HEK293 (cell line): ENCODE measurements at regions not wholly inside any gene's neighbourhood (a gene's known extent, or its start where the extent isn't known, plus 50 kb on each side); places are given as distances from the start of the nearest gene placed in this dataset.

Source experiments
- CTCF ChIA-PET: fragments of 350-600 bp; formaldehyde crosslinking; extraction: SDS; loops from one replicate; lab custom pipeline; 2021; ENCODE audit warnings: antibody characterized with exemption; lab: Yijun Ruan, JAX
- POLR2A ChIA-PET: fragments of 300-600 bp; formaldehyde crosslinking; extraction: SDS; loops from one replicate; lab custom pipeline; 2020; ENCODE audit warnings: antibody characterized with exemption, inconsistent platforms; lab: Yijun Ruan, JAX
- H3K27ac ChIP-seq: fragments of 200-500 bp; sonication (Bioruptor generic); 2 replicates; pipeline ENCODE4 v1.5.1; 2014; ENCODE audit warnings: low read depth, low read length, control low read depth, inconsistent platforms; ENCODE audit errors: extremely low read depth
- H3K36me3 ChIP-seq, 2 experiments: fragments of 200-500 bp in 1 of 2; sonication (Bioruptor generic) in 1 of 2; 1 replicate in 1 of 2; 2 replicates in 1 of 2; pipeline ENCODE4 v1.5.1; 2014 to 2017; ENCODE audit warnings: inconsistent platforms in 2 of 2, low read length in 2 of 2; ENCODE audit not compliant: control insufficient read depth in 2 of 2, insufficient read depth in 1 of 2
- H3K4me1 ChIP-seq: fragments of 200-500 bp; sonication (Bioruptor generic); 2 replicates; pipeline ENCODE4 v1.5.1; 2014; ENCODE audit warnings: mild to moderate bottlenecking, low read length, inconsistent platforms; ENCODE audit not compliant: control insufficient read depth, insufficient read depth
- H3K4me3 ChIP-seq: 2 replicates; pipeline ENCODE4 v1.5.1; 2011; ENCODE audit warnings: low read depth, mild to moderate bottlenecking, control low read depth, low read length, moderate library complexity
- H3K9me3 ChIP-seq: fragments of 200-500 bp; sonication (Bioruptor generic); 2 replicates; pipeline ENCODE4 v1.5.1; 2014; ENCODE audit warnings: low read depth, low read length, inconsistent platforms; ENCODE audit not compliant: control insufficient read depth, insufficient read depth
- EGR2 ChIP-seq: fragments of 450-650 bp; formaldehyde crosslinking; IDR thresholded peaks from 2 replicates; pipeline ENCODE4 v1.5.1; 2016; ENCODE audit warnings: low read depth, missing biosample characterization, missing genetic modification characterization
- GLIS1 ChIP-seq: fragments of 450-650 bp; formaldehyde crosslinking; IDR thresholded peaks from 2 replicates; pipeline ENCODE4 v1.5.1; 2016; ENCODE audit warnings: missing biosample characterization, missing genetic modification characterization
- KLF16 ChIP-seq: fragments of 450-650 bp; formaldehyde crosslinking; IDR thresholded peaks from 2 replicates; pipeline ENCODE4 v1.5.1; 2017; ENCODE audit warnings: missing biosample characterization, missing genetic modification characterization
- KLF9 ChIP-seq: fragments of 450-650 bp; formaldehyde crosslinking; IDR thresholded peaks from 2 replicates; pipeline ENCODE4 v1.5.1; 2016; ENCODE audit warnings: missing biosample characterization, missing genetic modification characterization, low read depth
- REPIN1 ChIP-seq: fragments of 450-650 bp; formaldehyde crosslinking; IDR thresholded peaks from 2 replicates; pipeline ENCODE4 v1.5.1; 2017; ENCODE audit warnings: missing biosample characterization, missing genetic modification characterization, low read depth
- SP3 ChIP-seq: fragments of 450-650 bp; formaldehyde crosslinking; IDR thresholded peaks from 2 replicates; pipeline ENCODE4 v1.5.1; 2016; ENCODE audit warnings: missing biosample characterization, missing genetic modification characterization
- ZFHX2 ChIP-seq: fragments of 450-650 bp; formaldehyde crosslinking; conservative IDR thresholded peaks from 2 replicates; pipeline ENCODE4 v1.5.1; 2016; ENCODE audit warnings: missing biosample characterization, missing genetic modification characterization
- ZNF248 ChIP-seq: fragments of 450-650 bp; formaldehyde crosslinking; IDR thresholded peaks from 2 replicates; pipeline ENCODE4 v1.5.1; 2017; ENCODE audit warnings: missing biosample characterization, missing genetic modification characterization
- ZNF354C ChIP-seq: fragments of 450-650 bp; formaldehyde crosslinking; IDR thresholded peaks from 2 replicates; pipeline ENCODE4 v1.5.1; 2016; ENCODE audit warnings: missing biosample characterization, missing genetic modification characterization, low read depth, borderline replicate concordance
- ZNF501 ChIP-seq: fragments of 450-650 bp; formaldehyde crosslinking; IDR thresholded peaks from 2 replicates; pipeline ENCODE4 v1.5.1; 2016; ENCODE audit warnings: missing biosample characterization, missing genetic modification characterization
- ZNF560 ChIP-seq: fragments of 450-650 bp; formaldehyde crosslinking; IDR thresholded peaks from 2 replicates; pipeline ENCODE4 v1.5.1; 2017; ENCODE audit warnings: missing biosample characterization, missing genetic modification characterization, borderline replicate concordance
- ZNF561 ChIP-seq: fragments of 450-650 bp; IDR thresholded peaks from 2 replicates; pipeline ENCODE4 v1.5.1; 2018; ENCODE audit warnings: missing biosample characterization, missing genetic modification characterization, borderline replicate concordance
- ZNF600 ChIP-seq: fragments of 450-650 bp; formaldehyde crosslinking; IDR thresholded peaks from 2 replicates; pipeline ENCODE4 v1.5.1; 2016; ENCODE audit warnings: missing biosample characterization, missing genetic modification characterization
- ZNF623 ChIP-seq: fragments of 450-650 bp; formaldehyde crosslinking; IDR thresholded peaks from 2 replicates; pipeline ENCODE4 v1.5.1; 2016; ENCODE audit warnings: missing biosample characterization, missing genetic modification characterization
- ZNF629 ChIP-seq: fragments of 450-650 bp; formaldehyde crosslinking; IDR thresholded peaks from 2 replicates; pipeline ENCODE4 v1.5.1; 2017; ENCODE audit warnings: missing biosample characterization, missing genetic modification characterization
- ZNF660 ChIP-seq: fragments of 450-650 bp; IDR thresholded peaks from 2 replicates; pipeline ENCODE4 v1.5.1; 2018; ENCODE audit warnings: missing biosample characterization, mild to moderate bottlenecking, missing genetic modification characterization
- ZNF747 ChIP-seq: fragments of 450-650 bp; formaldehyde crosslinking; IDR thresholded peaks from 2 replicates; pipeline ENCODE4 v1.5.1; 2016; ENCODE audit warnings: missing biosample characterization, missing genetic modification characterization
- ZNF785 ChIP-seq: fragments of 450-650 bp; formaldehyde crosslinking; IDR thresholded peaks from 2 replicates; pipeline ENCODE4 v1.5.1; 2016; ENCODE audit warnings: missing biosample characterization, missing genetic modification characterization
- ZSCAN23 ChIP-seq: fragments of 450-650 bp; formaldehyde crosslinking; IDR thresholded peaks from 2 replicates; pipeline ENCODE4 v1.5.1; 2016; ENCODE audit warnings: missing biosample characterization, missing genetic modification characterization
- TF ChIP-seq, protein P1 (sequence below): fragments of 450-650 bp; formaldehyde crosslinking; IDR thresholded peaks from 2 replicates; pipeline ENCODE4 v1.5.1; 2016; ENCODE audit warnings: missing biosample characterization, missing genetic modification characterization, low read depth
- TF ChIP-seq, protein P2 (sequence below): fragments of 450-650 bp; formaldehyde crosslinking; IDR thresholded peaks from 2 replicates; pipeline ENCODE4 v1.5.1; 2016; ENCODE audit warnings: missing biosample characterization, missing genetic modification characterization
- TF ChIP-seq, protein P3 (sequence below): fragments of 450-650 bp; formaldehyde crosslinking; IDR thresholded peaks from 2 replicates; pipeline ENCODE4; 2016; ENCODE audit warnings: missing biosample characterization, missing genetic modification characterization
- TF ChIP-seq, protein P4 (sequence below): fragments of 450-650 bp; formaldehyde crosslinking; IDR thresholded peaks from 2 replicates; pipeline ENCODE4 v1.5.1; 2016; ENCODE audit warnings: missing biosample characterization, missing genetic modification characterization
- TF ChIP-seq, protein P5 (sequence below): fragments of 450-650 bp; formaldehyde crosslinking; IDR thresholded peaks from 2 replicates; pipeline ENCODE4 v1.5.1; 2016; ENCODE audit warnings: missing biosample characterization, missing genetic modification characterization
- TF ChIP-seq, protein P6 (sequence below): sonication (generic); formaldehyde crosslinking; IDR thresholded peaks from 2 replicates; pipeline ENCODE4 v1.8.1; 2022; ENCODE audit warnings: mild to moderate bottlenecking, moderate library complexity, missing genetic modification reagents
- TF ChIP-seq, protein P7 (sequence below): fragments of 450-650 bp; formaldehyde crosslinking; IDR thresholded peaks from 2 replicates; pipeline ENCODE4 v1.5.1; 2017; ENCODE audit warnings: missing biosample characterization, missing genetic modification characterization
- TF ChIP-seq, protein P8 (sequence below): fragments of 450-650 bp; formaldehyde crosslinking; optimal IDR thresholded peaks from 2 replicates; pipeline ENCODE3; 2016; ENCODE audit warnings: missing biosample characterization, mild to moderate bottlenecking, missing genetic modification characterization

DNA sequence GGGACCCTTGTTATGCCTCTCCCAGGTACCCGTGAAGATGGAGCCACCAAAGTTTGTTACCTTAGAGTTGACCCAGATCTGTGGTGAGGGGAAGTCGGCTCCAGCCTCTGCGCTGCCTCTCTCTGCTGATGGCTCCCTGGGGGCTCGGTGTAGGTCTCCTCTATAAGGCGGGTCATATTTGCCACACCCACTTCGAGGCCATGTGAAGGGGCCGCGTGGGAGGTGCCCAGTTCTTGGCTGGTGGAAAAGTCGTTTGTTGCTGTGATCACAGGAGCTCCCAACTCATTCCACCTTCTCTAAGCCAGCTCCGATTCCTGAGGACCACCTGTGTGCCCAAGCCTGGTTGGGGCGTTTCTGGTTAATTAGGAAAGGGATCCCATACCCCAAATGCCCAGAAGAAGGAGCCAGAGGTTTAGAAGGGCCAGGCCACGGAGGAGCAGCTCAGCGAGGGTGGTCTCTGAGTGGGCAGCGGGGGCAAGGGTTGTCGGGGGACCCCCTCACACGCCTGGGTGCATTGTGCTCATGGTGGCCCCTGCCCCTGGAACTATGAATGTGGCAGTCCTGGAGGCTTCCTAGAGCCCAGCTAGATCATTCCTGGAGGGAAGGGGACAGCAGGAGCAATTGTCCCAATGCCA lies 296.5 kb downstream of the ZNF536 start:
- ChIA-PET CTCF (interaction anchor here (0.6 to 11.0 kb wide), 43 partner anchors 10 to 1915 kb away, joined by 3 to 225 read pairs (median 4); no protein-coding TSS in a partner anchor), POLR2A (interaction anchor here (0.6 kb wide), 1 partner anchor 824 kb away, joined by 3 read pairs; no protein-coding TSS in a partner anchor)
- TF ChIP-seq ZNF248 (tag by site-specific recombination) (no peak), ZFHX2 (tag by site-specific recombination) (peak; percentile 79), ZNF600 (no peak), ZNF785 (tag by site-specific recombination) (no peak), REPIN1 (tag by site-specific recombination) (0 out of 2 replicates have a peak, but pooled peaks have one; percentile 23), EGR2 (tag by site-specific recombination) (peak; percentile 75), ZNF501 (no peak), ZNF629 (tag by site-specific recombination) (no peak), ZNF561 (tag by site-specific recombination) (no peak), ZNF354C (no peak), KLF9 (peak; percentile 50), ZNF560 (tag by site-specific recombination) (no peak), KLF16 (tag by site-specific recombination) (no peak), SP3 (tag by site-specific recombination) (peak; percentile 13; the same call in 1 of the 2 replicates), GLIS1 (tag by site-specific recombination) (peak; percentile 59), ZNF747 (tag by site-specific recombination) (no peak), ZNF623 (no peak), ZNF660 (tag by site-specific recombination) (no peak), ZSCAN23 (no peak)
- TF ChIP-seq, protein P1, sequence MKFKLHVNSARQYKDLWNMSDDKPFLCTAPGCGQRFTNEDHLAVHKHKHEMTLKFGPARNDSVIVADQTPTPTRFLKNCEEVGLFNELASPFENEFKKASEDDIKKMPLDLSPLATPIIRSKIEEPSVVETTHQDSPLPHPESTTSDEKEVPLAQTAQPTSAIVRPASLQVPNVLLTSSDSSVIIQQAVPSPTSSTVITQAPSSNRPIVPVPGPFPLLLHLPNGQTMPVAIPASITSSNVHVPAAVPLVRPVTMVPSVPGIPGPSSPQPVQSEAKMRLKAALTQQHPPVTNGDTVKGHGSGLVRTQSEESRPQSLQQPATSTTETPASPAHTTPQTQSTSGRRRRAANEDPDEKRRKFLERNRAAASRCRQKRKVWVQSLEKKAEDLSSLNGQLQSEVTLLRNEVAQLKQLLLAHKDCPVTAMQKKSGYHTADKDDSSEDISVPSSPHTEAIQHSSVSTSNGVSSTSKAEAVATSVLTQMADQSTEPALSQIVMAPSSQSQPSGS (tag by site-specific recombination) = no peak
- TF ChIP-seq, protein P2, sequence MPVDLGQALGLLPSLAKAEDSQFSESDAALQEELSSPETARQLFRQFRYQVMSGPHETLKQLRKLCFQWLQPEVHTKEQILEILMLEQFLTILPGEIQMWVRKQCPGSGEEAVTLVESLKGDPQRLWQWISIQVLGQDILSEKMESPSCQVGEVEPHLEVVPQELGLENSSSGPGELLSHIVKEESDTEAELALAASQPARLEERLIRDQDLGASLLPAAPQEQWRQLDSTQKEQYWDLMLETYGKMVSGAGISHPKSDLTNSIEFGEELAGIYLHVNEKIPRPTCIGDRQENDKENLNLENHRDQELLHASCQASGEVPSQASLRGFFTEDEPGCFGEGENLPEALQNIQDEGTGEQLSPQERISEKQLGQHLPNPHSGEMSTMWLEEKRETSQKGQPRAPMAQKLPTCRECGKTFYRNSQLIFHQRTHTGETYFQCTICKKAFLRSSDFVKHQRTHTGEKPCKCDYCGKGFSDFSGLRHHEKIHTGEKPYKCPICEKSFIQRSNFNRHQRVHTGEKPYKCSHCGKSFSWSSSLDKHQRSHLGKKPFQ = no peak
- TF ChIP-seq, protein P3, sequence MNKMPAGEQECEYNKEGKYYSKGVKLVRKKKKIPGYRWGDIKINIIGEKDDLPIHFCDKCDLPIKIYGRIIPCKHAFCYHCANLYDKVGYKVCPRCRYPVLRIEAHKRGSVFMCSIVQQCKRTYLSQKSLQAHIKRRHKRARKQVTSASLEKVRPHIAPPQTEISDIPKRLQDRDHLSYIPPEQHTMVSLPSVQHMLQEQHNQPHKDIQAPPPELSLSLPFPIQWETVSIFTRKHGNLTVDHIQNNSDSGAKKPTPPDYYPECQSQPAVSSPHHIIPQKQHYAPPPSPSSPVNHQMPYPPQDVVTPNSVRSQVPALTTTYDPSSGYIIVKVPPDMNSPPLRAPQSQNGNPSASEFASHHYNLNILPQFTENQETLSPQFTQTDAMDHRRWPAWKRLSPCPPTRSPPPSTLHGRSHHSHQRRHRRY = no peak
- TF ChIP-seq, protein P4, sequence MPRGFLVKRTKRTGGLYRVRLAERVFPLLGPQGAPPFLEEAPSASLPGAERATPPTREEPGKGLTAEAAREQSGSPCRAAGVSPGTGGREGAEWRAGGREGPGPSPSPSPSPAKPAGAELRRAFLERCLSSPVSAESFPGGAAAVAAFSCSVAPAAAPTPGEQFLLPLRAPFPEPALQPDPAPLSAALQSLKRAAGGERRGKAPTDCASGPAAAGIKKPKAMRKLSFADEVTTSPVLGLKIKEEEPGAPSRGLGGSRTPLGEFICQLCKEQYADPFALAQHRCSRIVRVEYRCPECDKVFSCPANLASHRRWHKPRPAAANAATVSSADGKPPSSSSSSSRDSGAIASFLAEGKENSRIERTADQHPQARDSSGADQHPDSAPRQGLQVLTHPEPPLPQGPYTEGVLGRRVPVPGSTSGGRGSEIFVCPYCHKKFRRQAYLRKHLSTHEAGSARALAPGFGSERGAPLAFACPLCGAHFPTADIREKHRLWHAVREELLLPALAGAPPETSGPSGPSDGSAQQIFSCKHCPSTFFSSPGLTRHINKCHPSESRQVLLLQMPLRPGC (tag by site-specific recombination) = no peak
- TF ChIP-seq, protein P5, sequence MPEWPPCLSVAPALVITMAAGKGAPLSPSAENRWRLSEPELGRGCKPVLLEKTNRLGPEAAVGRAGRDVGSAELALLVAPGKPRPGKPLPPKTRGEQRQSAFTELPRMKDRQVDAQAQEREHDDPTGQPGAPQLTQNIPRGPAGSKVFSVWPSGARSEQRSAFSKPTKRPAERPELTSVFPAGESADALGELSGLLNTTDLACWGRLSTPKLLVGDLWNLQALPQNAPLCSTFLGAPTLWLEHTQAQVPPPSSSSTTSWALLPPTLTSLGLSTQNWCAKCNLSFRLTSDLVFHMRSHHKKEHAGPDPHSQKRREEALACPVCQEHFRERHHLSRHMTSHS (tag by site-specific recombination) = no peak
- TF ChIP-seq, protein P6, sequence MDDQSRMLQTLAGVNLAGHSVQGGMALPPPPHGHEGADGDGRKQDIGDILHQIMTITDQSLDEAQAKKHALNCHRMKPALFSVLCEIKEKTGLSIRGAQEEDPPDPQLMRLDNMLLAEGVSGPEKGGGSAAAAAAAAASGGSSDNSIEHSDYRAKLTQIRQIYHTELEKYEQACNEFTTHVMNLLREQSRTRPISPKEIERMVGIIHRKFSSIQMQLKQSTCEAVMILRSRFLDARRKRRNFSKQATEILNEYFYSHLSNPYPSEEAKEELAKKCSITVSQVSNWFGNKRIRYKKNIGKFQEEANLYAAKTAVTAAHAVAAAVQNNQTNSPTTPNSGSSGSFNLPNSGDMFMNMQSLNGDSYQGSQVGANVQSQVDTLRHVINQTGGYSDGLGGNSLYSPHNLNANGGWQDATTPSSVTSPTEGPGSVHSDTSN = no peak
- TF ChIP-seq, protein P7, sequence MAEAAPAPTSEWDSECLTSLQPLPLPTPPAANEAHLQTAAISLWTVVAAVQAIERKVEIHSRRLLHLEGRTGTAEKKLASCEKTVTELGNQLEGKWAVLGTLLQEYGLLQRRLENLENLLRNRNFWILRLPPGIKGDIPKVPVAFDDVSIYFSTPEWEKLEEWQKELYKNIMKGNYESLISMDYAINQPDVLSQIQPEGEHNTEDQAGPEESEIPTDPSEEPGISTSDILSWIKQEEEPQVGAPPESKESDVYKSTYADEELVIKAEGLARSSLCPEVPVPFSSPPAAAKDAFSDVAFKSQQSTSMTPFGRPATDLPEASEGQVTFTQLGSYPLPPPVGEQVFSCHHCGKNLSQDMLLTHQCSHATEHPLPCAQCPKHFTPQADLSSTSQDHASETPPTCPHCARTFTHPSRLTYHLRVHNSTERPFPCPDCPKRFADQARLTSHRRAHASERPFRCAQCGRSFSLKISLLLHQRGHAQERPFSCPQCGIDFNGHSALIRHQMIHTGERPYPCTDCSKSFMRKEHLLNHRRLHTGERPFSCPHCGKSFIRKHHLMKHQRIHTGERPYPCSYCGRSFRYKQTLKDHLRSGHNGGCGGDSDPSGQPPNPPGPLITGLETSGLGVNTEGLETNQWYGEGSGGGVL (tag by site-specific recombination) = no peak
- TF ChIP-seq, protein P8, sequence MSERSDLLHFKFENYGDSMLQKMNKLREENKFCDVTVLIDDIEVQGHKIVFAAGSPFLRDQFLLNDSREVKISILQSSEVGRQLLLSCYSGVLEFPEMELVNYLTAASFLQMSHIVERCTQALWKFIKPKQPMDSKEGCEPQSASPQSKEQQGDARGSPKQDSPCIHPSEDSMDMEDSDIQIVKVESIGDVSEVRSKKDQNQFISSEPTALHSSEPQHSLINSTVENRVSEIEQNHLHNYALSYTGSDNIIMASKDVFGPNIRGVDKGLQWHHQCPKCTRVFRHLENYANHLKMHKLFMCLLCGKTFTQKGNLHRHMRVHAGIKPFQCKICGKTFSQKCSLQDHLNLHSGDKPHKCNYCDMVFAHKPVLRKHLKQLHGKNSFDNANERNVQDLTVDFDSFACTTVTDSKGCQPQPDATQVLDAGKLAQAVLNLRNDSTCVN (tag by site-specific recombination) = no peak

More for the DNA sequence above, 296.5 kb downstream of the ZNF536 start:
- Histone ChIP-seq H3K27ac (0 out of 2 replicates have a peak overlapping the region, but pooled peaks have one; percentile 10), H3K9me3 (no peaks in the 10 kb centered on the region), H3K4me1 (peaks cover 24% of the 10 kb centered on the region), H3K36me3 (no peaks in the 10 kb centered on the region), H3K4me3 (no peak overlapping the region)
